ENCODE measurements at regions not wholly inside any gene's neighbourhood (a gene's known extent, or its start where the extent isn't known, plus 50 kb on each side); places are given as distances from the start of the nearest gene placed in this dataset.

GRCh38 chr17:79147746-79148506, 73.3 kb downstream of the ENGASE start:
- dilution Hi-C loops (cut with MboI; ENCODE audit: extremely low pct_ligation_motif_present, low sequenced_read_pairs) (no loop called here), intact Hi-C loops (cut with micrococcal nuclease) (no loop called here)
- Histone ChIP-seq H4K20me1 (replicated peaks; ENCODE audit: control insufficient read depth, extremely low read depth, insufficient read depth, low read length) (no peaks in the 10 kb centered on the region), H2AFZ (ENCODE audit: low read depth, low read length) (no peak overlapping the region), H3K9me1 (replicated peaks; ENCODE audit: control insufficient read depth, extremely low read depth, insufficient read depth, low read length) (no peaks in the 10 kb centered on the region), H3K4me2 (ENCODE audit: insufficient read depth, low read length) (no peak overlapping the region), H3K9ac (replicated peaks; ENCODE audit: extremely low read depth, insufficient read depth, low read length) (no peak overlapping the region), H3K4me3 (replicated peaks in 1 of 3; ENCODE audit: insufficient read depth in 1 of 3, low read depth in 1 of 3, low read length in 3 of 3) (no peak overlapping the region), H3K36me3 (ENCODE audit: control insufficient read depth in 2 of 2, extremely low read depth in 1 of 2, insufficient read depth in 2 of 2, low read length in 2 of 2) (no peaks in the 10 kb centered on the region), H3K79me2 (ENCODE audit: control insufficient read depth, insufficient read depth, low read length) (no peaks in the 10 kb centered on the region), H3K4me1 (ENCODE audit: control insufficient read depth, extremely low read depth, insufficient read depth, low read length) (no peaks in the 10 kb centered on the region), H3K27ac (ENCODE audit: insufficient read depth, low read depth, low read length) (no peak overlapping the region), H3K27me3 (ENCODE audit: control insufficient read depth in 2 of 2, insufficient read depth in 2 of 2, low read length in 2 of 2) (no peaks in the 10 kb centered on the region), H3K9me3 (replicated peaks; ENCODE audit: control insufficient read depth, insufficient read depth, low read length) (no peaks in the 10 kb centered on the region)
- DNase-seq (ENCODE audit: low read depth, low spot score) = no peak
- POLR2A ChIA-PET = no interaction called here
- CTCF ChIA-PET = no interaction called here
- TF ChIP-seq MAX (IDR thresholded peaks at IDR 0.05; ENCODE audit: insufficient read depth, insufficient read length) (no peak), JUN (IDR thresholded peaks at IDR 0.05; ENCODE audit: borderline replicate concordance, insufficient read depth, insufficient read length, low read depth) (no peak), EZH2 (IDR thresholded peaks at IDR 0.05; ENCODE audit: borderline replicate concordance, low read depth, low read length, severe bottlenecking) (no peak), FOS (IDR thresholded peaks at IDR 0.05; ENCODE audit: borderline replicate concordance, insufficient read depth, low read length) (no peak), MYC (IDR thresholded peaks at IDR 0.05; ENCODE audit: low read depth, low read length) (no peak), GATA2 (IDR thresholded peaks at IDR 0.05; ENCODE audit: insufficient read depth, insufficient read length, low read depth, low read length) (no peak), POLR2A (IDR thresholded peaks at IDR 0.05; ENCODE audit: low read depth, low read length) (no peak), POLR2AphosphoS5 (IDR thresholded peaks at IDR 0.05; ENCODE audit: insufficient read depth, low read depth, low read length) (no peak), CTCF (IDR thresholded peaks at IDR 0.05; ENCODE audit: extremely low read depth in 1 of 2, insufficient read depth in 1 of 2, low read depth in 1 of 2, low read length in 2 of 2) (no peak)
- no TSS peak for BruUV-seq (replicated peaks)
- FAIRE-seq = no peak
